HCT116 (cell line): ENCODE measurements at regions not wholly inside any gene's neighbourhood (a gene's known extent, or its start where the extent isn't known, plus 50 kb on each side); places are given as distances from the start of the nearest gene placed in this dataset.

Source experiments
- ATAC-seq: fragments of 200-7000 bp; cut with Tn5 transposase; 2 replicates; pipeline ENCODE4 v1.9.1; 2020; ENCODE audit warnings: mild to moderate bottlenecking, moderate library complexity
- BruUV-seq: library from RNA; stranded (reverse); fragments of 400-500 nt; replicated peaks from 2 replicates; lab custom pipeline; 2021; lab: Mats Ljungman, UMichigan
- CTCF ChIA-PET: fragments of 300-600 bp; sonication (Branson Sonifier 250); formaldehyde crosslinking; loops from one replicate; lab custom pipeline; 2021; ENCODE audit warnings: antibody characterized with exemption; lab: Charles Lee
- POLR2A ChIA-PET: fragments of 300-600, 350-600 bp; sonication (Branson Sonifier 250); formaldehyde crosslinking; loops from one replicate; lab custom pipeline; 2021; ENCODE audit warnings: antibody characterized with exemption; lab: Charles Lee
- RAD21 ChIA-PET, 2 experiments: fragments of 300-600 bp; sonication (Branson Sonifier 250); formaldehyde crosslinking; loops; one replicate each; lab custom pipeline; 2023; ENCODE audit warnings: low total read pairs in 2 of 2; ENCODE audit not compliant: uncharacterized antibody in 2 of 2, unreplicated experiment in 2 of 2, low non-redundant PET in 1 of 2; lab: Charles Lee
- DNase-seq: peaks from one replicate; pipeline ENCODE4 v3.0.0-alpha.2; 2010; ENCODE audit warnings: low read depth, low spot score
- H2AFZ ChIP-seq: fragments of 200-600 bp; shearing (Covaris generic), sonication (generic); 2 replicates; pipeline ENCODE4 v1.6.1; 2017; ENCODE audit warnings: low read depth, mixed run types, mixed read lengths, antibody characterized with exemption, low read length; ENCODE audit not compliant: poor library complexity, severe bottlenecking
- H3K27ac ChIP-seq: 2 replicates; pipeline ENCODE4 v1.5.1; 2012; ENCODE audit warnings: low read depth, low read length
- H3K27me3 ChIP-seq: fragments of 200-600 bp; sonication (generic); 2 replicates; pipeline ENCODE4 v1.6.1; 2016; ENCODE audit warnings: mixed run types, low read length, mixed read lengths; ENCODE audit not compliant: insufficient read depth
- H3K36me3 ChIP-seq, 2 experiments: fragments of 200-500 bp in 1 of 2; fragments of 200-600 bp in 1 of 2; sonication (Bioruptor generic) in 1 of 2; sonication (generic) in 1 of 2; 2 replicates each; pipeline versions ENCODE4 v1.5.1 to v1.6.1; 2014 to 2016; ENCODE audit warnings: low read length in 2 of 2, inconsistent platforms in 1 of 2, mixed read lengths in 1 of 2, mixed run types in 1 of 2; ENCODE audit not compliant: insufficient read depth in 2 of 2, control insufficient read depth in 1 of 2
- H3K4me1 ChIP-seq, 2 experiments: fragments of 200-600 bp in 1 of 2; sonication (generic) in 1 of 2; 2 replicates each; pipeline versions ENCODE4 v1.5.1 to v1.6.1; 2012 to 2017; ENCODE audit warnings: low read length in 2 of 2, inconsistent platforms in 1 of 2, mild to moderate bottlenecking in 1 of 2, mixed read lengths in 1 of 2, mixed run types in 1 of 2, moderate library complexity in 1 of 2; ENCODE audit not compliant: insufficient read depth in 2 of 2, control insufficient read depth in 1 of 2
- H3K4me2 ChIP-seq: fragments of 200-600 bp; sonication (generic); 2 replicates; pipeline ENCODE4 v1.6.1; 2017; ENCODE audit warnings: mixed run types, low read length, mixed read lengths
- H3K4me3 ChIP-seq, 2 experiments: fragments of 200-600 bp in 1 of 2; sonication (generic) in 1 of 2; replicated peaks in 1 of 2; 2 replicates each; pipeline ENCODE4 v1.5.1; 2011 to 2016; ENCODE audit warnings: low read length in 2 of 2, control low read depth in 1 of 2, low read depth in 1 of 2, mild to moderate bottlenecking in 1 of 2, mixed read lengths in 1 of 2, mixed run types in 1 of 2
- H3K79me2 ChIP-seq: fragments of 200-600 bp; sonication (generic); 2 replicates; pipeline ENCODE4 v1.6.1; 2017; ENCODE audit warnings: mild to moderate bottlenecking, mixed run types, low read length, moderate library complexity, mixed read lengths; ENCODE audit not compliant: insufficient read depth
- H3K9ac ChIP-seq: fragments of 200-600 bp; sonication (generic); 2 replicates; pipeline ENCODE4 v1.6.1; 2016; ENCODE audit warnings: low read length, mixed read lengths
- H3K9me2 ChIP-seq: fragments of 200-600 bp; sonication (generic), shearing (Covaris generic); 2 replicates; pipeline ENCODE4 v1.6.1; 2017; ENCODE audit warnings: mixed run types, mild to moderate bottlenecking, moderate library complexity; ENCODE audit not compliant: insufficient read depth
- H3K9me3 ChIP-seq, 2 experiments: fragments of 200-500 bp in 1 of 2; fragments of 200-600 bp in 1 of 2; sonication (Bioruptor generic) in 1 of 2; sonication (generic) in 1 of 2; 2 replicates each; pipeline ENCODE4 v1.6.1; 2014 to 2017; ENCODE audit warnings: low read length in 2 of 2, mixed read lengths in 2 of 2, inconsistent platforms in 1 of 2, low read depth in 1 of 2, mild to moderate bottlenecking in 1 of 2, mixed run types in 1 of 2, moderate library complexity in 1 of 2; ENCODE audit not compliant: control insufficient read depth in 1 of 2, insufficient read depth in 1 of 2
- H4K20me1 ChIP-seq: fragments of 200-600 bp; sonication (generic), shearing (Covaris generic); 2 replicates; pipeline ENCODE4 v1.6.1; 2017; ENCODE audit warnings: mixed run types, mild to moderate bottlenecking, moderate library complexity; ENCODE audit not compliant: insufficient read depth
- CBX3 ChIP-seq: IDR thresholded peaks from 2 replicates; pipeline ENCODE4 v1.6.1; 2012; ENCODE audit warnings: low read depth
- EGR1 ChIP-seq: IDR thresholded peaks from 2 replicates; pipeline ENCODE4 v1.6.1; 2012; ENCODE audit warnings: low read depth
- EZH2phosphoT487 ChIP-seq: fragments of 200-600 bp; IDR thresholded peaks from 2 replicates; pipeline ENCODE4 v1.6.1; 2018; ENCODE audit warnings: antibody characterized with exemption, borderline replicate concordance
- REST ChIP-seq: IDR thresholded peaks from 2 replicates; pipeline ENCODE4 v1.6.1; 2012; ENCODE audit warnings: low read depth
- SIN3A ChIP-seq: IDR thresholded peaks from 2 replicates; pipeline ENCODE4 v1.6.1; 2012; ENCODE audit warnings: low read depth
- TCF7L2 ChIP-seq: IDR thresholded peaks from 2 replicates; pipeline ENCODE4 v1.7.0; 2011; ENCODE audit warnings: borderline replicate concordance, inconsistent platforms; ENCODE audit not compliant: insufficient read depth, insufficient read length; ENCODE audit errors: extremely low read depth
- ZFX ChIP-seq: fragments of 450-650 bp; IDR thresholded peaks from 2 replicates; pipeline ENCODE4 v1.6.1; 2017
- ZNF274 ChIP-seq: fragments of 200-500 bp; sonication (Bioruptor generic); IDR thresholded peaks from 2 replicates; pipeline ENCODE4 v1.6.1; 2014; ENCODE audit warnings: mild to moderate bottlenecking, low read depth, low read length, inconsistent platforms
- intact Hi-C: fragments of 100-400 bp; cut with micrococcal nuclease; formaldehyde crosslinking; loops from 2 replicates; pipeline ENCODE4 v1.10.0; 2022

- TF ChIP-seq REST: no peak
- no peak for TF ChIP-seq EGR1
- TF ChIP-seq ZNF274: no peak
- TF ChIP-seq ZFX: no peak
- no peak for TF ChIP-seq SIN3A
- TF ChIP-seq EZH2phosphoT487: no peak
- no peak for TF ChIP-seq CBX3
Observed at GRCh38 chr1:213861841-213862240, 125.9 kb upstream of the PROX1 start (continued).

GRCh38 chr1:213864091-213864490 is 123.7 kb upstream of the PROX1 start:
- RAD21 ChIA-PET: no interaction called here
- H2AFZ ChIP-seq: no peak overlapping the region
- H3K79me2 ChIP-seq: no peaks in the 10 kb centered on the region
- no peaks in the 10 kb centered on the region for H3K27me3 ChIP-seq
- intact Hi-C loops: no loop called here
- H3K9me3 ChIP-seq: no peaks in the 10 kb centered on the region
- H3K27ac ChIP-seq: no peak overlapping the region
- no TSS peak for BruUV-seq
- no peaks in the 10 kb centered on the region for H3K9me2 ChIP-seq
- CTCF ChIA-PET: no interaction called here
- no peak overlapping the region for H3K9ac ChIP-seq
- no peak overlapping the region for H3K4me3 ChIP-seq
- ATAC-seq (no peak), DNase-seq (no peak)
- H4K20me1 ChIP-seq: no peaks in the 10 kb centered on the region
- TF ChIP-seq TCF7L2 (no peak), EGR1 (no peak)
- POLR2A ChIA-PET: no interaction called here
- no peak overlapping the region for H3K4me2 ChIP-seq
- no peaks in the 10 kb centered on the region for H3K4me1 ChIP-seq
- no peaks in the 10 kb centered on the region for H3K36me3 ChIP-seq
